ENCODE measurements at regions not wholly inside any gene's neighbourhood (a gene's known extent, or its start where the extent isn't known, plus 50 kb on each side); places are given as distances from the start of the nearest gene placed in this dataset.

- H3K9me3 ChIP-seq (ENCODE audit: insufficient read depth, low read length, severe bottlenecking): no peaks in the 10 kb centered on the region
- TF ChIP-seq EZH2 (IDR thresholded peaks at IDR 0.05; ENCODE audit: borderline replicate concordance, low read depth, low read length, severe bottlenecking): no peak
- TF ChIP-seq CTCF (IDR thresholded peaks at IDR 0.05; ENCODE audit: borderline replicate concordance, extremely low read depth, low read length, poor library complexity, severe bottlenecking): no peak
- no peaks in the 10 kb centered on the region for H3K36me3 ChIP-seq (ENCODE audit: insufficient read depth, low read length)
- H3K79me2 ChIP-seq (ENCODE audit: insufficient read depth, low read length): no peaks in the 10 kb centered on the region
- H3K4me3 ChIP-seq (ENCODE audit: low read depth in 1 of 2, low read length in 2 of 2): no peak overlapping the region
- H3K9ac ChIP-seq (ENCODE audit: low read depth, low read length): no peak overlapping the region
- H4K20me1 ChIP-seq (ENCODE audit: insufficient read depth, low read length): no peaks in the 10 kb centered on the region
- H2AFZ ChIP-seq (ENCODE audit: low read depth, low read length): no peak overlapping the region
- no peak for DNase-seq
- no peaks in the 10 kb centered on the region for H3K27me3 ChIP-seq (ENCODE audit: insufficient read depth, low read length, poor library complexity)
- no peak overlapping the region for H3K27ac ChIP-seq (ENCODE audit: low read length)
- no peak overlapping the region for H3K4me2 ChIP-seq (ENCODE audit: insufficient read depth, low read length)
- H3K4me1 ChIP-seq (ENCODE audit: insufficient read depth, low read length): no peaks in the 10 kb centered on the region
- ATAC-seq (ENCODE audit: insufficient read depth, low read depth): no peak
Observed at GRCh38 chr7:68679459-68680234, 918.6 kb upstream of the AUTS2 start.

- H3K4me2 ChIP-seq (ENCODE audit: insufficient read depth, low read length): no peak overlapping the region
- H3K27me3 ChIP-seq (ENCODE audit: insufficient read depth, low read length, poor library complexity): no peaks in the 10 kb centered on the region
- no peaks in the 10 kb centered on the region for H3K79me2 ChIP-seq (ENCODE audit: insufficient read depth, low read length)
- no peak overlapping the region for H3K4me3 ChIP-seq (ENCODE audit: low read depth in 1 of 2, low read length in 2 of 2)
- no peak for TF ChIP-seq CTCF (IDR thresholded peaks at IDR 0.05; ENCODE audit: borderline replicate concordance, extremely low read depth, low read length, poor library complexity, severe bottlenecking)
- TF ChIP-seq EZH2 (IDR thresholded peaks at IDR 0.05; ENCODE audit: borderline replicate concordance, low read depth, low read length, severe bottlenecking): no peak
- no peak overlapping the region for H2AFZ ChIP-seq (ENCODE audit: low read depth, low read length)
- no peaks in the 10 kb centered on the region for H3K36me3 ChIP-seq (ENCODE audit: insufficient read depth, low read length)
- H3K9ac ChIP-seq (ENCODE audit: low read depth, low read length): no peak overlapping the region
- no peak overlapping the region for H3K27ac ChIP-seq (ENCODE audit: low read length)
- DNase-seq (no peak), ATAC-seq (ENCODE audit: insufficient read depth, low read depth) (no peak)
- H3K9me3 ChIP-seq (ENCODE audit: insufficient read depth, low read length, severe bottlenecking): no peaks in the 10 kb centered on the region
- H3K4me1 ChIP-seq (ENCODE audit: insufficient read depth, low read length): no peaks in the 10 kb centered on the region
- H4K20me1 ChIP-seq (ENCODE audit: insufficient read depth, low read length): no peaks in the 10 kb centered on the region
Observed at GRCh38 chr7:68680235-68680872, 917.9 kb upstream of the AUTS2 start.

- Histone ChIP-seq H2AFZ (ENCODE audit: low read depth, low read length) (no peak overlapping the region), H3K4me2 (ENCODE audit: insufficient read depth, low read length) (no peak overlapping the region), H4K20me1 (ENCODE audit: insufficient read depth, low read length) (no peaks in the 10 kb centered on the region), H3K79me2 (ENCODE audit: insufficient read depth, low read length) (no peaks in the 10 kb centered on the region), H3K9ac (ENCODE audit: low read depth, low read length) (no peak overlapping the region), H3K27ac (ENCODE audit: low read length) (no peak overlapping the region), H3K36me3 (ENCODE audit: insufficient read depth, low read length) (no peaks in the 10 kb centered on the region), H3K4me1 (ENCODE audit: insufficient read depth, low read length) (no peaks in the 10 kb centered on the region), H3K4me3 (ENCODE audit: low read depth in 1 of 2, low read length in 2 of 2) (no peak overlapping the region), H3K27me3 (ENCODE audit: insufficient read depth, low read length, poor library complexity) (no peaks in the 10 kb centered on the region), H3K9me3 (ENCODE audit: insufficient read depth, low read length, severe bottlenecking) (no peaks in the 10 kb centered on the region)
- no peak for TF ChIP-seq EZH2 (IDR thresholded peaks at IDR 0.05; ENCODE audit: borderline replicate concordance, low read depth, low read length, severe bottlenecking)
- TF ChIP-seq CTCF (IDR thresholded peaks at IDR 0.05; ENCODE audit: borderline replicate concordance, extremely low read depth, low read length, poor library complexity, severe bottlenecking): no peak
- ATAC-seq (ENCODE audit: insufficient read depth, low read depth): no peak
- DNase-seq: no peak
Observed at GRCh38 chr7:68682910-68683309, 915.4 kb upstream of the AUTS2 start.

Measured in DND-41 (cell line).